Upper lobe of right lung (tissue), 1 donor: ENCODE measurements at regions not wholly inside any gene's neighbourhood (a gene's known extent, or its start where the extent isn't known, plus 50 kb on each side); places are given as distances from the start of the nearest gene placed in this dataset.

Experiments used
- ATAC-seq: fragments of 200-7000 bp; cut with Tn5 transposase; one replicate; pipeline ENCODE4 v1.9.1; 2020; ENCODE audit warnings: mild to moderate bottlenecking, moderate library complexity
- DNase-seq: peaks from one replicate; pipeline ENCODE4 v3.0.0-alpha.2; 2020
- H3K27ac ChIP-seq: fragments of 200-600 bp; one replicate; pipeline ENCODE4 v1.8.0; 2022
- H3K27me3 ChIP-seq: fragments of 200-600 bp; one replicate; pipeline ENCODE4 v1.8.0; 2022; ENCODE audit warnings: mild to moderate bottlenecking
- H3K36me3 ChIP-seq: fragments of 200-600 bp; one replicate; pipeline ENCODE4 v1.8.0; 2022
- H3K4me1 ChIP-seq: fragments of 200-600 bp; one replicate; pipeline ENCODE4 v1.8.0; 2022
- H3K4me3 ChIP-seq: fragments of 200-600 bp; one replicate; pipeline ENCODE4 v1.8.0; 2022; ENCODE audit warnings: mild to moderate bottlenecking
- H3K9me3 ChIP-seq: fragments of 200-600 bp; one replicate; pipeline ENCODE4 v1.8.0; 2022
- CTCF ChIP-seq: fragments of 200-600 bp; IDR thresholded peaks from one replicate; pipeline ENCODE4 v1.8.0; 2022; ENCODE audit warnings: antibody characterized with exemption
- intact Hi-C: fragments of 100-400 bp; cut with DNase I; formaldehyde crosslinking; loops from one replicate; pipeline ENCODE4 v1.11.0; 2022
- donor health status: DM: no; HTN: yes; CAD: no; lungs with severe emphysema.

- TF ChIP-seq CTCF = no peak
- intact Hi-C loops = no loop called here
- Histone ChIP-seq H3K36me3 (no peaks in the 10 kb centered on the region), H3K4me1 (no peaks in the 10 kb centered on the region), H3K4me3 (no peak overlapping the region), H3K27ac (no peak overlapping the region), H3K9me3 (no peaks in the 10 kb centered on the region), H3K27me3 (peaks cover 4% of the 10 kb centered on the region)
- ATAC-seq = no peak
- DNase-seq = no peak
These were observed 108.1 kb upstream of the SOX1 start for GRCh38 chr13:111958612-111959395.

GRCh38 chr13:111960152-111960772 lies 106.7 kb upstream of the SOX1 start:
- no peak overlapping the region for H3K4me3 ChIP-seq
- DNase-seq (no peak), ATAC-seq (no peak)
- no peaks in the 10 kb centered on the region for H3K4me1 ChIP-seq
- H3K27me3 ChIP-seq = peaks cover 4% of the 10 kb centered on the region
- H3K27ac ChIP-seq = no peak overlapping the region
- H3K36me3 ChIP-seq = no peaks in the 10 kb centered on the region
- intact Hi-C loops = no loop called here
- no peaks in the 10 kb centered on the region for H3K9me3 ChIP-seq
- no peak for TF ChIP-seq CTCF

GRCh38 chr13:111961236-111961635 lies 105.7 kb upstream of the SOX1 start:
- no peak overlapping the region for H3K27ac ChIP-seq
- no peak overlapping the region for H3K4me3 ChIP-seq
- H3K9me3 ChIP-seq = no peaks in the 10 kb centered on the region
- TF ChIP-seq CTCF = no peak
- H3K36me3 ChIP-seq = no peaks in the 10 kb centered on the region
- H3K27me3 ChIP-seq = peaks cover 2% of the 10 kb centered on the region
- ATAC-seq (no peak), DNase-seq (no peak)
- no peaks in the 10 kb centered on the region for H3K4me1 ChIP-seq
- intact Hi-C loops = no loop called here

GRCh38 chr13:111961651-111962192 lies 105.2 kb upstream of the SOX1 start:
- no peaks in the 10 kb centered on the region for H3K9me3 ChIP-seq
- TF ChIP-seq CTCF = no peak
- H3K27ac ChIP-seq = no peak overlapping the region
- DNase-seq (no peak), ATAC-seq (no peak)
- H3K4me3 ChIP-seq = no peak overlapping the region
- no peaks in the 10 kb centered on the region for H3K36me3 ChIP-seq
- intact Hi-C loops = no loop called here
- no peaks in the 10 kb centered on the region for H3K4me1 ChIP-seq
- no peaks in the 10 kb centered on the region for H3K27me3 ChIP-seq

GRCh38 chr13:111962431-111962891 lies 104.5 kb upstream of the SOX1 start:
- no peak overlapping the region for H3K4me3 ChIP-seq
- no peak overlapping the region for H3K27ac ChIP-seq
- no peaks in the 10 kb centered on the region for H3K4me1 ChIP-seq
- no peaks in the 10 kb centered on the region for H3K27me3 ChIP-seq
- no peaks in the 10 kb centered on the region for H3K36me3 ChIP-seq
- no peak for TF ChIP-seq CTCF
- intact Hi-C loops = no loop called here
- peak; percentile 61 for DNase-seq
- no peaks in the 10 kb centered on the region for H3K9me3 ChIP-seq
- ATAC-seq = peak; percentile 54
